Amygdala (tissue), 56 donors: ENCODE measurements at regions not wholly inside any gene's neighbourhood (a gene's known extent, or its start where the extent isn't known, plus 50 kb on each side); places are given as distances from the start of the nearest gene placed in this dataset.

Experiments used
- DNase-seq, 56 donors: peaks; one replicate each; lab custom pipeline; 2025; lab: John Stamatoyannopoulos, UW

DNA sequence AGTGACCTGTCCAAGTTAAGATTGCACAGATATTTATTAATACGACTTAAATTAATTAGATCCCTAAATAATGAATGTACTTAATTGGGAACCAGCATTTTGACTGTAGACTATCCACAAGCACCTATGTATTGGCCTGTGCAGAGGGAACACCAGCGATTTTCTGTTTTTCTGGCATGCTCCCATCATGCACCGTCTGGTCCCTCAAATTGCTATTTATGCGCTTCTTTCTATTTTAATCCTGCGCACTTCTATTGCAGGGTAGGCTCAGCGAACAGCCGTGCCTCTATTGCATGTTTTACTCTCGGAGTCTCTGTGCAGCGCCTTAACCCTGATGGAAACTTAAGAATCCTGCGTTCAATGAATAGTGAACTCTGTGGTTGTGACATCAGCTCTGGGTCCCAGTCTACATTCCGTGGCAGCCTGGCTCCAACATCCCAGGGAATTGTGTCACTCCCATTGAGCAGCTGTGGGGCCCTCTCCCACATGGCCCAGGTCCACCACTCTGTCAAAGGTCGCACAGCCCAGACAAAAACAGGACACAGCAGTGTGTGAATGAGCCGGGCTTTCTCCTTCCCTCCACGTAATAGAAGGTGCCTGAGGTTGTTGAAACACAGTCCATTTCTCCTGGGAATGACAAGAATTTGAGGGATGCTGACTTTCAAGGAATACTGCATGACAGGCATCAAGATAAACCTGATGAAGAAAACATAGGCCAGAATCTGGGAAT is 239.7 kb upstream of the KLF6 start:
- no peak for DNase-seq

DNA sequence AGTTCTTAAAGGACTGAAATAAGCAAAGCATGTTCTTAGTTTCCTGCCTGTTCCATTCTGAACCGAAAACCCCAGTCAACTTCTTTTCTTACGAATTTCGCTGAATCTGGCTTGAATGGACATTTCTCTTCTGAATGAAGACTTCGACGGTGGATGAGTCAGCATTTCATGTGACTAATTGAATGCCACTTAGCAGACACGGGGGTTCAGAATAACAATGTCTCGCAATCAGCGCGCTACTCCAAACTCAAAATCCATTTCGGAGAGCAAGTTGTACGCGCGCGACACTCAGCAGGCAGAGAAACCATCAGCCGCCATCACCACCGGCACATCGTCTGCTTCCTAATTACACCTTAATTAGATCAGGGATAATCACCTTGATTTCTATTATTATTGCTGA is 239.0 kb upstream of the KLF6 start:
- DNase-seq, result no peak

DNA sequence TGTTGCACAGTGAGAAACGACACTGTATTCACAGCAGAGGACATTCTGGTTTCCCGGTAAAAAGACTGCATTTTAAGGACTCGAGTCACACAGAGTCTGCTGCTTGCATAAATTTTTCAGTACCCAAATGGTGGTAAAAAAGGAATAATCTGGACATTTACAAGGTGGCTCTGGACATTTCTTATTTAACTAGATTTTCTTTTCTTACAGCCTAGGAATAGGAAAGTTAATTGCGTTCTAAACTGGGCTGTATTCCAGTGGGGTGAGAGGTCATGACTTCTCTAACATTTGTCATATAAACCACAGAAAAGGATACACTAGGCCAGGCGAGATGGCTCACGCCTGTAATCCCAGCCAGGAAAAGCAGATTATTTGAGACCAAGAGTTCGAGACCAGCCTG is 237.5 kb upstream of the KLF6 start:
- no peak for DNase-seq

DNA sequence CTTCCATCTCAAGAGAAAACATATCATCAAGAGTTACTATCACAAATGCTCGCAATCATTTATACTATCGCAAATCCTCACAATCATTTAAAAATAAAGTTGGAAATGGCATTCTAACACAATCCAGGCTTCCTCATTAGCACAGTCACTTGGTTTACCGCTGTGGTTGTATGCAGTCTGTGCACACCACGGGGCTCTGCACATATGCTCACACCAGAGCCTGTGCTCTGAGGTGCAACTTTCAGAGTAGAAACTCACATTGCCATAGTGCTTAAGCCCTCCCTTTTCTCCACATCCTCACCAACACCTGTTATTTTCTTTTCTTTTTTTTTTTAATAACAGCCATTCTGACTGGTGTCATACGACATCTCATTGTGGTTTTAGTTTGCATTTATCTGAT is 235.6 kb upstream of the KLF6 start:
- no peak for DNase-seq

DNA sequence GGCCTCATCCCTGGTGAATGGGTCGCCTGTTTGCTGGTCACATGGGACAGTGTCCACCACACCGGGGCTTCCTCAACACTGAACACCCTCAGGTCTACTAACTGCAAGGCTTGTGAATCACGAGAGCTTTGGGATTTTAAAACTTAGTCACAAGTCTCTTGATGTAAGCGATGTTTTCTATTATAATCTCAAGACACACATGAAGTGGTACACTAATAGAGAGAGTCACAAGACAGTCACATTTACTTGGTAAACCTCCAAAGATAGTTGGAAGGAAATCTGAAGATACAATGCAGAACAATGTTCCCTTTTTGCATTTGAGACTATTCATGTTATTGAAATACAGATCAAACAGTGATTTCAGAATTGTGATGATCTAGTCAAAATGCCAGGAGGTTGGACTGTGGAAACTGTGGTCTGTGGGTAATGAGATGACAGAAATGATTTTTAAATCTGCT is 233.1 kb upstream of the KLF6 start:
- no peak for DNase-seq

DNA sequence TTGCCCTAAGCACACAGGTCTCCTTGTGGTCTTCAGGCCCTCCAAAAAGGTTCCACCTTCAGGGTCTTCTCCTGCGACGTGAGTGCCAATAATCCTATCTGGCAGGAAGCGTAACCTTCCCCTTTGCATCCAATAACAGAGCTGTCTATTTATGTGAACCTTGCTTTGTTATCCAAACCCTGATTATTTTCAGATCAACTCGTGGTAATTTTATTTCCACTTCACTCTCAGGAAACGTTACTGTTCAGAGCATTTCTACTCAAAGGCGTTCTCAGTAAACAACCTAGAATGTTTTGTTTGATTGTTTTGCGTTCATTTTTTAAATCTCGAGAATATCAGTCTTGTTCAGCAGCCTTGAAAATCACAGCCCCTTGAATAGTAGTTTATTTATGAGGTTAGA is 232.3 kb upstream of the KLF6 start:
- DNase-seq, result no peak

DNA sequence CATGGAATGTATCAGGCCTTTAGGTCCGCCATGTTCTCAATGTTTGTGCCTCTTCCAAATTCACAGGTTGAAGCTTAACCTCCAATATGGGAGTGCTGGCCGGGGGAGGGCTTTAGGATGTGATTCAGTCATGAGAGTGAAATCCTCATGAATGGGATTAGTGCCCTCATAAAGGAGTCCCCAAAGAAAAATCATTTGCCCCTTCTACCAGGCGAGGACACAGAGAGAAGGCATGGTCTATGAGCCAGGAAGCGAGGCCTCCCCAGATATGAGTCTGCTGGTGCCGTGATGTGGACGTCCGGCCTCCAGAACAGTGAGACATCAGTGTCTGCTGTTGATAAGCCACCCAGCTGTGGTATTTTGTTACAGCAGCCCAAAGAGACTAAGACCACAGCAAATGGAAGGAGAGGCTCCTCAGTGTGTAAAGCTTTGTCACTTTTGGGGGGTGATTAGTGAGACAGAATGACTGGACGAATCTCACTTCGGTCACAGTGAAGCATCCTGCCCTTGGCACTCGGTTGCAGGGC is 231.3 kb upstream of the KLF6 start:
- no peak for DNase-seq

DNA sequence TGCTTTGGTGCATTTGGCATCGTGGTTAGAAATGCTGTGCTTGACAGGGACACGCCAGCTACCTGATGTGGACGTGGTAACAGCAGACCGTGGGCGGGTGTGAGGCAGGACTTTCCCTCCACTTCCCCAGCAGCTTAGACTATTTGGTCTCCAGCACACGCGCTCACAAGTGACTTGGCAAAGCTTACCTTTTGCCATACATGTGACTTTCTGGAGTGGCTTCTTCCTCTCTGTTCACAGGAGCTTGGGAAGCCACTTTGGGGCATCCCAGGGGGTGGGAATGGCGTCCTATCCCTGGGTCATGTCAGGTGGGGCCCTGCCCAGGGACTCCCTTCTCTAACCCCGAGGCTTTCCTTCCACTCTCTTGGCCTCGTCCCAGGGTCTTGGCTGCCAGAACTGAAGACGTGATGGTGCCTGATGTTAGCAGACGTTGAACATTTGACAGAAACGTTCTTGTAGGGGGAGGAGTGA is 228.7 kb upstream of the KLF6 start:
- DNase-seq, result peak in 4 of 56 donors; percentile 8 to 18 (median 10)

DNA sequence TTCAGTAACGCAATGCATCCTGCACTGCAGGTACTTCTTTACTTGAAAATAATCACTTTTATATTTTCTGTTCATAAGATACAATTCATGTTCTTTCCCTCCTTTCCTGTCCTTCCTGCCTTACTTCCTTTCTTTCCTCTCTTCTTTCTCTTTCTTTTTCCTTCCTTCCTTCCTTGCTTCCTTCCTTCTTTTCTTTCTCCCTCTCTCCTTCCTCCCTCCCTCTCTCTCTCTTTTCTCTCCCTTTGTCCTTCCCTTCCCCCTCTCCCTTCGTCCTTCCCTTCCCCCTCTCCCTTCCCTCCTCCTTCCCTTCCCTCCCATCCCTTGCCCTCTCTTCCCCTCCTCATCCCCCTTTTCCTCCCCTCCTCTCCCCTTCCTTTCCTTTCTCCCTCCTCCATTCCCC is 227.8 kb upstream of the KLF6 start:
- no peak for DNase-seq

DNA sequence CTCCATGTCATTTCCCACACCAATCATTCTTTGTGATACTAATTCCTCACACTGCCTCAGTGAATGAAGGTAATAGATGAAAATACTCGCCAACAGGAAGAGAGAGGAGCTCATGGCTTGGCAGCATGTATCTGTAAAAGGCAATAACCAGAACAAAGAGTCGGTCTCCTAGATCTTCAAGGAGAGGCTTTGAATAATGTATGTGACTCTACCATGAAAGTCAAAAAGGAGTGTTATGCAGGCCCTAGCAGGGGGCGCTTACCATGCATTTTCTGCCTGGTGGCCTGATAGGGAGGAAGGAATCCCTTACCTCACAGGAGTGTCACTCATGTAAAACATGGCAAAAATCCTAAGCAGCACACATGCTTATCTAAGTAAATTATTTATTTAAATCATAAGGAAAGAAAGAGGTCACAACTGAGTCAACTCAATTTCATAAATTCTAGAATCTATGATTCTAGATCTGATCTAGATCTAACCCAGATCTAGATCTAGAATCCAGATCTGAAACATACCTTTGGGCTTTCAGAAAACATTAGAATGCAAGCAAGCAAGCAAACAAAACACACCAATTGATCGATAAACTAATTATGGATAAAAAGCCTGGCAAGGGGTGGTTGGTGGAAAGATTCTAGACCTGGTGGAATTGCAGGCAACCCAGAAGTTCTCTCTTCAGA is 226.3 kb upstream of the KLF6 start:
- no peak for DNase-seq

DNA sequence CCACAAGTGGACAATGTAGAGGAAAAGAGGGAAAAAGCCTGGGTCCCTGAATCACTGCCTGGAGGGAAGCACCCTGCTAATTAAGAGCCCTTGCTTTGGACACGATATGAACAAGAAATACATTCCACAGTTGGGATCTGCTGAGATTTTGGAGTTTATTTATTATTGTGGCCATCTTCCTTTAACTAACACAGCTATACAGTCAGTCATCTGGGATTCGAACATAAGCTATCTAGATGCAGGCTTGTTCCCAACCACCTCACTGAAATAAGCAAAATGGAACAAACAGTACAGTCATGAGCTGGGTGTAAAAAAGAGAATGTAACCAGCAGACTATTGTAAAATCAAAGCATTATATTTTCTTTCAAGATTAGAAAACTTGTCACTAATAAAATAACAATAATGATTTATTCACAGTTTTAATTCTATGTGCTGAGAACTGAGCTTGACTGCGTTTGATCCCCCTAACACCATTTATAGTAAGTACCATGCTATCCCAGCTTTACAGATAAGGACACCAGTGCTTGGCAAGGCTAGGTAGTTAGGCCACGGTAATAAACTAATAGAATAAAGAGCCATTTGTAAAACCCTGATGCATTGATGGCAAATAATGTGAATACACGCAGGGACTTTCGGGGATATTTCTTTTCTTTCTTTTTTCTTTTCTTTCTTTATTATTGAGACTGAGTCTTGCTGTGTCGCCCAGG is 223.8 kb upstream of the KLF6 start:
- no peak for DNase-seq

DNA sequence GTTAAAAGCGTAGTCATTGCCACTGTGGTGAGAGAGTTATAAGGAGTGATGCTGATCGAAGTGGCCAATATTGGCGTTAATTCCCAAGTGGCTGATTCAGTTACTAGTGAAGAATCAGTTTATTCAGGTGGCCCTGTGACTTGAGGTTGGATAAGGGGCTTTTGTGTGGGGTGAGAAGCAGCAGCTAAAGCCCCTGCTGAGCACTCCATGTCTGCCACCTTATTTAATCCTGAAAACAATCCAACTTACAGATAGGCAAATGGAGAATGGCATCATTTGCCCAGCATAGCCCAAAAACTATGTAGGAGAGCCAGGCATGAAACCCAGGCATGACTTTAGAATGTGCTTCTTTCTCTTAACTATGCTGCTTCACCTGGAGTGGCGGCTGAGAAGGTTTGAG is 222.8 kb upstream of the KLF6 start:
- no peak for DNase-seq

DNA sequence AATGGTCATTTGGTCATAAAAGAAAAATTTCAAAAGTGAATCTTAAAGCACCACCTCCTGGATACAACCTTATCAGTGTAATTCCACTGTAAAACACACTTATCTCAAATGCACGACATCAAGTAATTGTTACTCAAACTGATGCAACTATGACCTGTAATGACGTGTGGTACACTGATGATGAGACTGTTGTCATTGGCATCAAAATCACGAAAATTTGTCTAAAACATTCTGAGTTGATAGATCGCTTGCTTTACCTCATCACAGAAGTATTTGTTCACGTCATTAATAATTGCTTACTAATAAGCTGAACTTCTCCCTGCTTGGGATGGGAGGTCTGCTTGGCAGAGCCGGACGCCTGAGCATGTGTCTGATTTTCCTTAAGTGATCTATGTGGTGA is 221.8 kb upstream of the KLF6 start:
- no peak for DNase-seq

DNA sequence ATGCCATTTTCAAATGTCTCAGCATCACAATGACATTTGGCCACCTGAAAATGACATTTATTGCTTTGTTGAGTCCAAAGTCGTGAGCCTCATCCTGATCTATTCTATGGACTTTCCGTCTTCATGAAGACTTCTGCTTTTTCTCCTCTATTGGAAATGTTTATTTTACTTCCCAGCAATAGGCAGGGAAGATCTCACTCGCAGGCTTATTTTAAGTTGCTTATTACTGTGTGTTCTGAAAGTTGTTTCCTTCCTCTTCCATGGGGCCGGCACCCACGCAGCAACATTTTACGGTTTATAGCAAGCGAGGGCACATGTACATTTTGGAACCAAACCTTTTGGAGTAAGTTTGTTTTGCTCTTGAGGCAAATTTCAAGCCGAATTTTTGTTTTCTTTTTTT is 221.0 kb upstream of the KLF6 start:
- DNase-seq, result peak in 4 of 56 donors; percentile 2 to 40 (median 3)

DNA sequence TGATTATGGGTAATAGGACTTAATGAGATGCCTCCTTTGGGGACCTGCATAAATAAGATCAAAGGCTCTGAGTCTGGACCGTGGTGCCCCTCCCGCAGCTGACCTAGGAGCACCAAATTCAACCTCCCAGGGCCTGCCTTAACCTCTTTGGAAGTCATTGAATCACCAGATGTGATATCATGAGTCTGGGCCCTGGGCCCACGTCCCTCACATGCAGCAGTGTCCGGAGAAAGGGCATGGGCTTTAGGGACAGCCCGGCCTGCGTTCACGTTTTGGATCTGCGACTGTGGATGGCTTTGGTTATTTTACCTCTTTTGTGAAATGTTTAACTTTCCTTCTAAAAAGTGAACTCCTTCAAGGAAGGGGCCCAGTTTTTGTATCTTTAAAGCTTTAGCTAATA is 220.0 kb upstream of the KLF6 start:
- DNase-seq, result no peak

DNA sequence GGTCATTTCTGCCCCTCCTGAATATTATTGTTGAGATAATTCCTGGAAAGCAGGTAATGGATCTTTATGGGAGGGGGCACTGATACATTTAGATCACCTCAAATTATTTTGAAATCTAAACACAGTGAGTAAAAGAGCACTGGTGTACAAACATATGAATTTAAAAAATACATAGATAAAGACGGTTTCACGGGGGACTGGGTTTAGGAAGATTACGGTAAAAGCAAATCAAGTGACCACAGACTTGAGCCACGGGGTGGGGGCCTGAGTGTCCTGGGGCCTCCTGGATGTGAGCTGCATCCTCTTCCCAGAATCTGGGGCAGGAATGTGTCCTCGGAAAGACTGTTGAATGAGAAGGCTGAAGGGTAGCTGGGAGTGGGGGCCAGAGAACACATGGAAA is 219.1 kb upstream of the KLF6 start:
- no peak for DNase-seq

DNA sequence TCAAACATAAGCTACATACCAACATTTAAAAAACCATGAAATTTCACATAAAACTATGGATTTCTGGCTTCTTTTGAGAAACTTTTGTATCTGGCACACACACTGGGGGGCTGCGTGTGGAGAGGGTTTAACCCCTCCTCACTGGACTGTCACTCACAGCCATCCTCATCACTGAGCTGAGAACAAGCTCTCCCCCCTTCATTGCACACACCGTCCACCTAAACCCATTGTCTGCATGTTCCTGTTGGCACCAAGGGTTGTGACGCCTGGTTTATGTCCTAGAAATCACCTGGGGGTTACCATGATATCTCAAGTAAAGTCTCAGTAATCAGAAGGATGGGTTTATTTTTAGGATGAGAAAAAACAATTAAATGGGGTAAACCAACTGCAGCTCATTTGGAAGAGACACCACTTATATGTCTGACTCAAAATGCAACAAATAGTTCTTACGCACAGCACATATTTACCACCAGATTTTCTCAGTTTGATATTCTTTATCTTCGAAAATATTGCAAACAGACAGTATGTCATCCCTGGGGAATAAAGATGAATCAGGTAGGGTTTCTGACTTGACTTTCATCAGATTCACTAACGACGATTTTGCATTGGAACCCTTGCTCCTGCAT is 218.5 kb upstream of the KLF6 start:
- no peak for DNase-seq

DNA sequence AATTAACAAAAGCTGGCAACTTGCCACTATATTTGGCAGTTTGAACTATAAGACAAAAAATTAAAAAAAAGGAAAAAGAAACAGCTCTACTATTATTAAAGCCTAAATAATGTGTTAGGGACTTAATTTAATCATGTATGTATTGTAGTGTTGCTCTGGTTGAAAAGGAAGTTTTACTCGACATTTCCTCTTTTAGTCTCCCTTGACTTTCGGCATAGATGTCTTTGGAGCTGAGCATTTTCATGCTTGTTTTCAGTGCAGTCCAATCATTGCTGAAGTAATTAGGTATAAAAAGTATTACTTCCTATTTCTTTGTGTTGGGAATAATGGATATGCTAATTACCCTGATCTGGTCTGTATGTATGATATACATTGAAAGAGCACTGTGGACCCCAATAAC is 216.8 kb upstream of the KLF6 start:
- DNase-seq, result no peak

DNA sequence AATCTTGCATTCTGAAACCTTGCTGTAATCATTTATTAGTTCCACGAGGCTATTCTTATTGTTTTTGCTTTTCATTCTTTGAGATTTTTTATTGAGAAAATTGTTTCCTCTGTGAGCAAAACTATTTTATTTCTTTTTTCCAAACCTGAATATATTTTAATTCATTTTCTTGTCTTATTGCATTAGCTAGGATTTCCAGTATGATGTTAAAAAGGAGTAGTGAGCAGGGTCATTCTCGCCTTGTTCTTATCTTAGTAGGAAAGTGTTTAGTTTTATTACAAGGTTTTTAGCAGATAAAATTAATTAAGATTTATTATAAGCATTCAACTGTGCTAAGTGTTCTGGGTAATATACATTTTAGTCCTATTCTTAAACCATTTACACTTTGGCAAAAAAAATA is 214.6 kb upstream of the KLF6 start:
- no peak for DNase-seq

DNA sequence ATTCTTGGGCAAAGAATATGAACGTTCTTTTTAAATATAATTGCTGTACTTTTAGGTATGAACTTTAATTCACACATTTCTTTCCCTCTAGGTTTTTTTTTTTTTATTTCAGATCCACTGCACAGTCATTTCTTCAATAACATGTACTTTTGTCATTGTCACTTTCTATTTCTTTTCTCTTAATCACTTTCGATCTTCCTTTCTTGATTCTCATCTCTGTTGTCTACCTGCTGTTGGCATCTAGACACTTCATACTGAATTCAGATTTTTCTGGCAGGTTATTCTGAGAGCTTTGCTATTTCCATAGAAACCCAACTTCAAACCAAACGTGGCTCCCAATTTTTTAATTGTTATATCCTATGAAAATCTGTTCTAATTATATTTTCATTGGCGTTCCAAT is 211.7 kb upstream of the KLF6 start:
- no peak for DNase-seq
